Neutrophil (primary cell): ENCODE measurements at regions not wholly inside any gene's neighbourhood (a gene's known extent, or its start where the extent isn't known, plus 50 kb on each side); places are given as distances from the start of the nearest gene placed in this dataset.
A peak's percentile ranks its signal among the peaks of the same experiment; 100 is the strongest.

Experiments
- H3K27ac ChIP-seq: fragments of 200-600 bp; sonication (generic); 2 replicates; pipeline ENCODE4 v1.5.1; 2016; ENCODE audit warnings: mild to moderate bottlenecking, moderate library complexity
- H3K27me3 ChIP-seq: fragments of 200-600 bp; sonication (generic); 2 replicates; pipeline ENCODE4 v1.6.0; 2016; ENCODE audit warnings: mild to moderate bottlenecking
- H3K36me3 ChIP-seq: fragments of 200-600 bp; sonication (generic); 2 replicates; pipeline ENCODE4 v1.5.1; 2017
- H3K4me1 ChIP-seq, 2 experiments: fragments of 200-600 bp in 1 of 2; sonication (generic) in 1 of 2; 1 replicate in 1 of 2; 2 replicates in 1 of 2; pipeline versions ENCODE4 v1.5.1 to v1.6.1; 2013 to 2016; ENCODE audit warnings: low read depth in 1 of 2, low read length in 1 of 2, mild to moderate bottlenecking in 1 of 2, moderate library complexity in 1 of 2; ENCODE audit not compliant: control insufficient read depth in 1 of 2, insufficient read depth in 1 of 2
- H3K4me3 ChIP-seq, 2 experiments: fragments of 200-600 bp in 1 of 2; sonication (generic) in 1 of 2; 1 replicate in 1 of 2; 2 replicates in 1 of 2; pipeline ENCODE4 v1.5.1; 2013 to 2016; ENCODE audit warnings: low read depth in 1 of 2, low read length in 1 of 2, mild to moderate bottlenecking in 1 of 2, moderate library complexity in 1 of 2
- H3K9me3 ChIP-seq: fragments of 200-600 bp; sonication (generic); 2 replicates; pipeline ENCODE4 v1.5.1; 2016
- CTCF ChIP-seq: fragments of 200-600 bp; sonication (generic); IDR thresholded peaks from 2 replicates; pipeline ENCODE4 v1.5.1; 2016; ENCODE audit warnings: antibody characterized with exemption

- no peak for TF ChIP-seq CTCF
- H3K27ac ChIP-seq = peak overlapping the region; percentile 71
- no peak overlapping the region for H3K4me3 ChIP-seq
- no peaks in the 10 kb centered on the region for H3K27me3 ChIP-seq
- no peaks in the 10 kb centered on the region for H3K9me3 ChIP-seq
- no peaks in the 10 kb centered on the region for H3K36me3 ChIP-seq
- peaks cover 27 to 29% of the 10 kb centered on the region in 2 experiments for H3K4me1 ChIP-seq
Measured at GRCh38 chr5:173801006-173801405, 87.1 kb upstream of the CPEB4 start.

- peaks cover 44 to 46% of the 10 kb centered on the region in 2 experiments for H3K4me1 ChIP-seq
- H3K4me3 ChIP-seq = peak overlapping the region; percentile 1 to 4
- H3K27me3 ChIP-seq = no peaks in the 10 kb centered on the region
- no peaks in the 10 kb centered on the region for H3K9me3 ChIP-seq
- TF ChIP-seq CTCF = no peak
- no peaks in the 10 kb centered on the region for H3K36me3 ChIP-seq
- H3K27ac ChIP-seq = peak overlapping the region; percentile 71
Measured at GRCh38 chr5:173802670-173803165, 85.4 kb upstream of the CPEB4 start.

- Histone ChIP-seq H3K27ac (no peak overlapping the region), H3K4me1 (peaks cover 60 to 64% of the 10 kb centered on the region in 2 experiments), H3K36me3 (no peaks in the 10 kb centered on the region), H3K27me3 (no peaks in the 10 kb centered on the region), H3K9me3 (no peaks in the 10 kb centered on the region), H3K4me3 (no peak overlapping the region)
- no peak for TF ChIP-seq CTCF
Measured at GRCh38 chr5:173804579-173804978, 83.6 kb upstream of the CPEB4 start.

GRCh38 chr5:173806270-173807035, 81.7 kb upstream of the CPEB4 start:
- H3K27ac ChIP-seq = peak overlapping the region; percentile 13
- no peak overlapping the region for H3K4me3 ChIP-seq
- no peaks in the 10 kb centered on the region for H3K27me3 ChIP-seq
- H3K9me3 ChIP-seq = no peaks in the 10 kb centered on the region
- H3K4me1 ChIP-seq = peaks cover 60 to 64% of the 10 kb centered on the region in 2 experiments
- no peaks in the 10 kb centered on the region for H3K36me3 ChIP-seq
- TF ChIP-seq CTCF = no peak

- H3K4me1 ChIP-seq = peaks cover 54 to 60% of the 10 kb centered on the region in 2 experiments
- TF ChIP-seq CTCF = no peak
- H3K27ac ChIP-seq = peak overlapping the region; percentile 73
- H3K36me3 ChIP-seq = no peaks in the 10 kb centered on the region
- H3K27me3 ChIP-seq = no peaks in the 10 kb centered on the region
- H3K4me3 ChIP-seq = no peak overlapping the region
- no peaks in the 10 kb centered on the region for H3K9me3 ChIP-seq
Measured at GRCh38 chr5:173807181-173807655, 80.9 kb upstream of the CPEB4 start.
